ENCODE measurements at regions not wholly inside any gene's neighbourhood (a gene's known extent, or its start where the extent isn't known, plus 50 kb on each side); places are given as distances from the start of the nearest gene placed in this dataset.
"Not testable (repeated sequence)": the region's sequence is repeated elsewhere in the genome, so short reads cannot be mapped to it uniquely, and the experiment has no call there.

DNA sequence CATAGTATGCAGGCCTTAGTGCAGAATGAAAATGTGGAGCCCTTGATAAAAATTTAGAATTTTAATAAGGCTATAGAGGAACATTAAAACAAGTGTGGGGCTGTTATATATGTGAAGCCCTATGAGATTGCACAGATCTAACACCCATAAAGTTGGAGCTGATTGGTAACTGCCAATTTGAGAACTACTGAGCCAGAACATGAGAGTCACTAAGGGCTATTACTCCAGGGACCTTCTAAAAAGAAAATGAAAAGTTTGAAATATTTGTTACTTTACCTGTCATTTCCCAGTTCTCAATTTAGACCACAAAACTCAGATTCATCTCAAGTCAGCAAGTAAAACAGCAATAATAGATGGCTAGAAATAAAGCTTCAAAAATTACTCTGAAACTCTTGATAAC is 898.6 kb downstream of the TLE1 start:
- Mint-ChIP-seq H3K4me3 (no peak overlapping the region), H3K27me3 (no peaks in the 10 kb centered on the region), H3K9me3 (no peaks in the 10 kb centered on the region), H3K36me3 (peaks cover 7% of the 10 kb centered on the region), H3K27ac (no peak overlapping the region), H3K4me1 (no peaks in the 10 kb centered on the region)
- DNase-seq (ENCODE audit: low spot score in 2 of 2): no peak
- ATAC-seq (ENCODE audit: low read depth): no peak

DNA sequence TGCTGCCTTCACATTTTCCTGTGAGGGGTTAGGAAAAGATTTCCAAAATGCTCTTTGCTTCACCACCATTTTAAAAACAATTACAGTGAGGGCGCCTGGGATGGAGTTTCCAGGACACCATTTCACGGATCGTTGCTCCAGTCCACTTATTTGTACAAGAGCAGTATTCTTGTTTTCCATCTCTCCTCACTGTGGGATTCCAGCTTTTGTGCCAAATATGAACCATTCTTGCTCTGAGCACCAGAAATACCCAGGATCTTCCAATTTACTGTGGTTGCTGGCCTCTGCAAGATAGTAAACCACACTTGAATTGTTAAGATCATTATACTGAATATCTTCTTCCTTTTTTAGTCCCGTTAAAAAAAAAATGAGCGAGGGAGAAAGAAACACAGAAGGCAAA is 899.5 kb downstream of the TLE1 start:
- Mint-ChIP-seq H3K9me3 (no peaks in the 10 kb centered on the region), H3K4me1 (no peaks in the 10 kb centered on the region), H3K36me3 (peaks cover 8% of the 10 kb centered on the region), H3K4me3 (no peak overlapping the region), H3K27me3 (no peaks in the 10 kb centered on the region), H3K27ac (no peak overlapping the region)
- DNase-seq (ENCODE audit: low spot score in 2 of 2): no peak
- no peak for ATAC-seq (ENCODE audit: low read depth)

DNA sequence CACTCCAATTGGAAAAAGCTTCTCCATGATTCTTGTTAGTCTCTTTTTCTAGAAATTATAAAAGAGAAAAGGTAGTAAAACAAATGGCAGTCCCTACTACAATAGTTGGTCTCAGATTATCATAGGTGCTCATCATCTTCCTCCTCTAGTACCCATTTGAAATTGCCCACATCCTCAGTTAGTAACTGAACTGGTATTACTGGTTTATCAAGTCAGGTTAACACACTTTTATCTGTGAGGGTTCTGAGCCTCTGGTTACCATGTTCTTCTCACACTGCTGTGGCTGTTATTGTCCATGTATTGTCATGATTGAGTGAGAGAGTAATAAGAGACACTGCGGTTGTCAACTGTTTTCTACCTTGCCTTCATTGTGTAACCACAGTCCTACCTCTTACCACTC is 901.7 kb downstream of the TLE1 start:
- Mint-ChIP-seq H3K27me3 (no peaks in the 10 kb centered on the region), H3K27ac (no peak overlapping the region), H3K4me1 (no peaks in the 10 kb centered on the region), H3K36me3 (peaks cover 6% of the 10 kb centered on the region), H3K4me3 (no peak overlapping the region), H3K9me3 (no peaks in the 10 kb centered on the region)
- ATAC-seq (ENCODE audit: low read depth) (no peak), DNase-seq (ENCODE audit: low spot score in 2 of 2) (no peak)

DNA sequence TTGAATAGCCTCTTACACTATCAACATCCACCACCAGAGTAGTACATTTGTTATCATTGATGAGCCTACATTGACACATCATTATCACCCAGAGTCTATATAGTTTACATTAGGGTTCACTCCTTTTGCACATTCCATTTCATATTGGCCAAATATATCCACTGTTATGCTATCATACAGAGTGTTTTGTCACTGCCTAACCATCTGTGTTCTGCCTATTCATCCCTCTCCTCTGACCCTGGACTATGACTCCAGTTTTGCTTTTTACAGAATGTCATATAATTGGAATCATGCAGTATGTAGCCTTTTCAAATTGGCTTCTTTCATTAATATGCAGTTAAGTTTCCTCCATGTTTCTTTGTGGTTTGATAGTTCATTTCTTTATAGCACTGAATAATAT is 904.7 kb downstream of the TLE1 start:
- DNase-seq (ENCODE audit: low spot score in 2 of 2) (no peak), ATAC-seq (ENCODE audit: low read depth) (no peak)
- H3K4me3 Mint-ChIP-seq: no peak overlapping the region
- H3K27me3 Mint-ChIP-seq: no peaks in the 10 kb centered on the region
- no peak overlapping the region for H3K27ac Mint-ChIP-seq
- no peaks in the 10 kb centered on the region for H3K4me1 Mint-ChIP-seq
- peaks cover 13% of the 10 kb centered on the region for H3K36me3 Mint-ChIP-seq
- no peaks in the 10 kb centered on the region for H3K9me3 Mint-ChIP-seq

DNA sequence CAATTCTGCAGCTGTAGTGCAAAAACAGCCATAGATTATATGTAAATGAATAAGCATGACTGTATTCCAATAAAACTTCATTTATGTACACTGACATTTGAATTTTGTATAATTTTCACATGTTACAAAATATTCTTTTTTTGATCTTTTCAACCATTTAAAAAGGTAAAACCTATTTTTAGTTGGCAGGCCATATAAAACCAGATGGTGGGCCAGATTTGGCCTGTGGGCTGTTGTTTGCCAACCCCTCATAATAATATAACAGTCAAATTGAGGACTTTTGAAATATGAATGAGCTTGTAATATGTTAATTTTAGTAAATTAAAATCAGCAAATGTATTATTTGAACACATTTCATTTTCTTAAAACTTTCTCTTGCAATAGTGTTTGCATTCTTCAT is 913.4 kb downstream of the TLE1 start:
- no peak for DNase-seq (ENCODE audit: low spot score in 2 of 2)
- Mint-ChIP-seq H3K27ac (no peak overlapping the region), H3K4me1 (no peaks in the 10 kb centered on the region), H3K36me3 (no peaks in the 10 kb centered on the region), H3K9me3 (no peaks in the 10 kb centered on the region), H3K27me3 (no peaks in the 10 kb centered on the region), H3K4me3 (no peak overlapping the region)
- ATAC-seq (ENCODE audit: low read depth): no peak

DNA sequence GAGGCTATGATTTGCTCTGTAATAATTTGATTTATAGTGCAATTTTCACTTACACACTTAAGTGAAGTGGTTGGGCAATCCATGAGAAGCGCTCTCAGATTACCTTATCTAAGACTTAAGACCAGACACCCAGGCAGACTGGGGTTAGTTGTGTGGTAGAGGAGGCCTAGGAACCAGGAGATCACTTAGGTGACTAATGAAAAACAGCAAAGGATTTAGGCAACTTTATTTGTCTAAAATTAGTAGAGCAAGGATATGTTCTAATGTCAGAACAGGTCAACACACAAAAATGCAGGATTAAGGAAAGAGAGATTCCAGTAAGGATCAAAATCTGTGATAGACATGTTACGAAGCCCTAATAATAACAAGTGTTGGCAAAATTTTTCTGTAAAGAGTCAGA is 913.8 kb downstream of the TLE1 start:
- H3K9me3 Mint-ChIP-seq: no peaks in the 10 kb centered on the region
- H3K36me3 Mint-ChIP-seq: no peaks in the 10 kb centered on the region
- H3K27ac Mint-ChIP-seq: no peak overlapping the region
- no peaks in the 10 kb centered on the region for H3K27me3 Mint-ChIP-seq
- DNase-seq (ENCODE audit: low spot score in 2 of 2) (no peak), ATAC-seq (ENCODE audit: low read depth) (no peak)
- no peaks in the 10 kb centered on the region for H3K4me1 Mint-ChIP-seq
- no peak overlapping the region for H3K4me3 Mint-ChIP-seq

DNA sequence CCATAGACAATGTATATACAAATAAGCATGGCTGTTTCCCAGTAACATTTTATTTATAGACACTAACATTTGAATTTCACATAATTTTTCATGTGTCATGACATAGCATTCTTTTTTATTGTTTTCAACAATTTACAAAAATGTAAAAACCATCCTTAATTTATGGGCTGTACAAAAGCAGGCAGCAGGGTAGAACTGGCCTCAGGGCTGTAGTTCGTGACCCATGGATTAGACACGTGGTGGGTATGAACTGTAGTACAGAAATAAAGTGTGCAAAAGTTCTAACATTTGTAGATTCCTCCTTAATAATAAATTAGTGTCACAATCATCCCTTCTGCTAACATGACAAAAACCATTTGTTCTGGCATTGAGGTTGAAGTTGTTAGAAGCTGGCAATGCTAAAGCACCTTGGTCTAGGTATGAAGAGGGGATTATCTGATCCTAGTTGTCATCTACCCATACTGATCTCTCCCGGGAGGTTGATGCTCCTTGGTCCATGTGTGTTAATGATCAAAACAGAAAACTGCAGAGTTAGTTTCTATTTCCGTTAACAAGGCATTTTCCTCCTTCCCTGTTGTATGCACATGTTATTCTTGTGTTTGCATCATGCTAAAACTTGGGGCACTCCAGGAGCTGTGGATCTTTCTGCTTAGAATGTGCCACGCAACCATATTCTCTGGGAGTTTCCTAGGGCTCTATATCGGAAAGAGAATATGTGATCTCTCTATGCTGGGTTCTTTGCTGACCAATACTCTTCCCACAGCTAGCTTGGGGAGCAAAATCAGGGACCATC is 917.6 kb downstream of the TLE1 start:
- no peak for DNase-seq (ENCODE audit: low spot score in 2 of 2)
- no peak for ATAC-seq (ENCODE audit: low read depth)
- no peaks in the 10 kb centered on the region for H3K9me3 Mint-ChIP-seq
- no peaks in the 10 kb centered on the region for H3K36me3 Mint-ChIP-seq
- H3K4me3 Mint-ChIP-seq: no peak overlapping the region
- H3K27ac Mint-ChIP-seq: no peak overlapping the region
- no peaks in the 10 kb centered on the region for H3K27me3 Mint-ChIP-seq
- H3K4me1 Mint-ChIP-seq: no peaks in the 10 kb centered on the region

DNA sequence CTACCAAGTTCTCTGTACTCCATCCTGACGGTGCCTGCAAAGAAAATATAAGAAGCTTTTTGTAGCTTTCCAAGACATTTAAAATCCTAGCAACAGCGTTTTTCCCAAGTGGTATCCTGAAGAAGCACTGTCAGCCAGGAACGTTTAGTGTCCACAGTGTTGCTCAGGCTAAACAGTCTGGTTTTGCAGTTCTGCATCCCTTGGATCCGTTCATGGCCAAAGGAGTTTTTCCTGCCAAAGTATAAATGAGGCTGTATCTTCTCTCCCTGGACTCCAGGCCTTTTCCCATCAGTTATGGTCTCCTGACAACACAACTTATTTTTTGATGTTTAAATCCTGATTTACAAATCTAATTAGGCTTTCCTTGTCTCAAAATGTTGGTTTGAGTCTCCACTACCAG is 925.8 kb downstream of the TLE1 start:
- Mint-ChIP-seq H3K36me3 (peaks cover 7% of the 10 kb centered on the region), H3K27ac (no peak overlapping the region), H3K4me1 (no peaks in the 10 kb centered on the region), H3K27me3 (no peaks in the 10 kb centered on the region), H3K4me3 (no peak overlapping the region), H3K9me3 (peaks cover 3% of the 10 kb centered on the region)
- ATAC-seq (ENCODE audit: low read depth) (no peak), DNase-seq (ENCODE audit: low spot score in 2 of 2) (no peak)

DNA sequence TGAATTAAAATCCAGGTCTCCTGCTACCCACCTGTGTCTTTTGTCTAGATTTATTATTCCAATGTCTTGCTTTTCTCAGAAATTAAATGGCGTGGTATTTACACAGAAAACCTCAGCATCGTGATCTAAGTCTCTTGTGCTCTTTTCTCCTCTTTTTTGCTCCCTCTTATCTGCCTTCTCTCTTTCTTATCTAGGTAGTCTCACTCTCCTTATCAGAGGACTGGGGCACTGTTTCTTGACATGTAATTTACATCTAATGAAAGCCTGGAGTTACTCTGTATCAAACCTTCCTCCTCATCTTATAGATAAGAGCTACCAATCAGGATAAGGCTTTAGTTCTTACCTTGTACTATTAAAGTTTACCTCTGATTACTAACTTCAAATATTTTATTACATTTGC is 933.8 kb downstream of the TLE1 start:
- H3K4me1 Mint-ChIP-seq: no peaks in the 10 kb centered on the region
- H3K4me3 Mint-ChIP-seq: no peak overlapping the region
- no peaks in the 10 kb centered on the region for H3K9me3 Mint-ChIP-seq
- H3K27ac Mint-ChIP-seq: no peak overlapping the region
- no peaks in the 10 kb centered on the region for H3K27me3 Mint-ChIP-seq
- H3K36me3 Mint-ChIP-seq: peaks cover 15% of the 10 kb centered on the region
- ATAC-seq (ENCODE audit: low read depth) (no peak), DNase-seq (ENCODE audit: low spot score in 2 of 2) (no peak)

DNA sequence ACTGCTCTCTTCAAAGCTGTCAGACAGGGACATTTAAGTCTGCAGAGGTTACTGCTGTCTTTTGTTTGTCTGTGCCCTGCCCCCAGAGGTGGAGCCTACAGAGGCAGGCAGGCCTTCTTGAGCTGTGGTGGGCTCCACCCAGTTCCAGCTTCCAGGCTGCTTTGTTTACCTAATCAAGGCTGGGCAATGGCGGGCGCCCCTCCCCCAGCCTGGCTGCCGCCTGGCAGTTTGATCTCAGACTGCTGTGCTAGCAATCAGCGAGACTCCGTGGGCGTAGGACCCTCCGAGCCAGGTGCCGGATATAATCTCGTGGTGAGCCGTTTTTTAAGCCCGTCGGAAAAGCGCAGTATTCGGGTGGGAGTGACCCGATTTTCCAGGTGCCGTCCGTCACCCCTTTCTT is 942.3 kb downstream of the TLE1 start:
- ATAC-seq (ENCODE audit: low read depth); H3K27ac Mint-ChIP-seq; DNase-seq (ENCODE audit: low spot score in 2 of 2); H3K27me3 Mint-ChIP-seq; H3K4me1 Mint-ChIP-seq; H3K9me3 Mint-ChIP-seq; H3K36me3 Mint-ChIP-seq; H3K4me3 Mint-ChIP-seq: not testable (repeated sequence)

DNA sequence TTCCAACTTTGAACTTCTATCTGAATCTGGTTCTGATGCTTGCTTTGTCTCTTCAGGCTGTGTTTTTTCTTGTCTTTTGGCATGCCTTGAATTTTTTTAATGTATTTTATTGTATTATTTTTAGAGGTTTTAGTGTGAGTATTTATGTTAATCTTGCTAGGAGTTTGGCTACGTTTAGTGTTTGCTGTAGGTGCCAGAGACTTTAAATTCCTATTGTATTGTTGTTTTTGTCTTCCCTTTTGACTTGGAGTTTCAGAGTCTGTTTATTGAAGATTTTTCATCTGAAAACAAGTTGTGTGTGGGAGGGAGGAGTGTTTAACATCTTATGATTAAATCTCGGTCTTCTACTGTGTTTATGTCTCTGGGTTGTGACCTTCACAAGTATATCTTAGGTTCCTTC is 956.8 kb downstream of the TLE1 start:
- no peak for DNase-seq (ENCODE audit: low spot score in 2 of 2)
- Mint-ChIP-seq H3K4me3 (no peak overlapping the region), H3K27me3 (no peaks in the 10 kb centered on the region), H3K4me1 (no peaks in the 10 kb centered on the region), H3K36me3 (peaks cover 2% of the 10 kb centered on the region), H3K27ac (no peak overlapping the region), H3K9me3 (peaks cover 4% of the 10 kb centered on the region)
- ATAC-seq (ENCODE audit: low read depth): no peak

DNA sequence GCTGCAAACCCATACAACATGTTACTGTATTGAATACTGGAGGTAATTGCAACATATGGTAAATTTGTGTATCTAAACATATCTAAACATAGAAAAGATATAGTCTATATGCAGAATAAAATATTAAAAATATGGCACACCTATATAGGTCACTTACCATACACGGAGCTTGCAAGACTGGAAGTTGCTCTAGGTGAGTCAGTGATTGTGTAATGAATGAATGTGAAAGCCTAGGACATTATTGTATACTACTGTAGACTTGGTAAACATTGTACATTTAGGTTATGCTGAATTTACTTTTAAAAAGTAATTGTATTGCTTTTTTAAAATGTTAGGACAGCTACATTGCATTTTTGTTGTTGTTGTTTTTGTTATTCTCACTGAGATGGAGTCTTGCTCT is 968.8 kb downstream of the TLE1 start:
- Mint-ChIP-seq H3K36me3 (peaks cover 32% of the 10 kb centered on the region), H3K27me3 (no peaks in the 10 kb centered on the region), H3K9me3 (peaks cover 15% of the 10 kb centered on the region), H3K4me1 (no peaks in the 10 kb centered on the region), H3K4me3 (no peak overlapping the region), H3K27ac (no peak overlapping the region)
- ATAC-seq (ENCODE audit: low read depth) (no peak), DNase-seq (ENCODE audit: low spot score in 2 of 2) (no peak)

DNA sequence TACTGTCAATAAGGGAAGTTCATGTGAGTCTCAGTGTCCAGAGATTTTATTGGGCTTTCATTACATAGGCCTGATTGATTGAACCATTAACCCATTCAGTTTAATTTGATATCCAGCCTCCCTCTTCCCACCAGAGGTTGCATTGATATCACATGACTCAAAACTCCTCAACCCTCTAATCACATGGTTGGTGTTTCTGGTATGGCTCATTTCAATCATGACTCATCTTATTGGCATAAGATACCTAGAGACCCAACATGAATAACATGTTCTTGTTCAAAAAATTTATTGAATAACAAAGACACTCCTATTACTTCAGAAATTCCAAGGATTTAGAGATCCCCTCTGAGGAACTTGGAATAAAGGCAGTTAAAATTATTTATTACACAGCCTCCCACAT is 982.2 kb downstream of the TLE1 start:
- no peak for DNase-seq (ENCODE audit: low spot score in 2 of 2)

DNA sequence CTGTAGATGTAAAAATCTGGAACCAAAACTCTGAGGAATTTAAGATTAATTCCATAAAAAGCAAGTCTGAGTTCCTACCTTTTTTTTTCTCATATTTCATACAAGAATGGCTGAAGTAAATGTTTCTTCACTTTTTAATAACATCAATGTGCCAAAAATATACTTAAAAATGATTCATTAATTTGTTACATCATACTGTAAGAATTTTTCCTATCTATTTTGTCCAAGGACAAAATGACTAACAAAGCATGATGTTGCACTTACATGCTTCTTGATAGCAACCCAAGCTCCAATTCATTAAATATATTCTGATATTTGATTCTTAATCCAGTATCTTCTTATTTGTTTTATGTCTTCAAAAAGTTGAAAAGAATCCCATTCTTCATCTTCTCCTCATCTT is 988.3 kb downstream of the TLE1 start:
- no peak overlapping the region for H3K4me3 Mint-ChIP-seq

More for the DNA sequence above, 982.2 kb downstream of the TLE1 start:
- Mint-ChIP-seq H3K27ac (no peak overlapping the region), H3K4me3 (no peak overlapping the region), H3K9me3 (peaks cover 21% of the 10 kb centered on the region), H3K36me3 (peaks cover 30% of the 10 kb centered on the region), H3K4me1 (no peaks in the 10 kb centered on the region), H3K27me3 (no peaks in the 10 kb centered on the region)
- ATAC-seq (ENCODE audit: low read depth): no peak

DNA sequence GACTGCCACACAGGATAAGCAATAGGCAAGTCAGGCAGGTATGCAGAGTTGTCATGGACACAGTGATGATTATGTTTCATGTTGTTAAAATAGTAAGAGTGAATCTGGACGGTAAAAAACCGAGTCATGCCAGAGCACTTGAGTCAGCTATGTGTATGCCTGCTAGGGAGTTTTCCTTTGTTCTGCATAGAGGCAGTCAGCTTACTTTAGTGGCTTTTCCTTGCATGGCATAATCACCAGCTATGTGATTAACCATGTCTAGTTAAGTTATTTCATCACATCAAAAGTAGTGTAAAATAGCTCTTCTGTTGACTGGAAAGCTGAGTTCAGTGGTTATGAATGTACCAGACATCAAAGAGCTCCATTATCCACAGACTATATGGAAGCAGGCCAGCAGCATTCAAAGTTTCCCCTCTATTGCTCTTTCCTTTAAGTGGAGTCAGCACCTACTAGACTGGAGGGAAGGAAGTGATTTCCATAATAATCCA is 989.8 kb downstream of the TLE1 start:
- H3K36me3 Mint-ChIP-seq: peaks cover 11% of the 10 kb centered on the region

More for the DNA sequence above, 988.3 kb downstream of the TLE1 start:
- H3K9me3 Mint-ChIP-seq: peaks cover 4% of the 10 kb centered on the region
- no peaks in the 10 kb centered on the region for H3K4me1 Mint-ChIP-seq
- H3K27me3 Mint-ChIP-seq: no peaks in the 10 kb centered on the region
- H3K27ac Mint-ChIP-seq: no peak overlapping the region
- H3K36me3 Mint-ChIP-seq: peaks cover 16% of the 10 kb centered on the region
- DNase-seq (ENCODE audit: low spot score in 2 of 2): no peak
- ATAC-seq (ENCODE audit: low read depth): no peak

More for the DNA sequence above, 989.8 kb downstream of the TLE1 start:
- no peak for DNase-seq (ENCODE audit: low spot score in 2 of 2)
- ATAC-seq (ENCODE audit: low read depth): no peak
- H3K4me3 Mint-ChIP-seq: no peak overlapping the region
- H3K9me3 Mint-ChIP-seq: no peaks in the 10 kb centered on the region
- H3K27me3 Mint-ChIP-seq: no peaks in the 10 kb centered on the region
- H3K4me1 Mint-ChIP-seq: no peaks in the 10 kb centered on the region
- no peak overlapping the region for H3K27ac Mint-ChIP-seq

Data from memory B cell (primary cell).